KMS-11 (cell line): ENCODE measurements at regions not wholly inside any gene's neighbourhood (a gene's known extent, or its start where the extent isn't known, plus 50 kb on each side); places are given as distances from the start of the nearest gene placed in this dataset.

Experiments used
- H2AFZ ChIP-seq: fragments of 200-600 bp; sonication (generic); 2 replicates; pipeline ENCODE4 v1.6.1; 2016; ENCODE audit warnings: antibody characterized with exemption, mixed run types, low read depth
- H3K27ac ChIP-seq: fragments of 200-600 bp; sonication (generic); 2 replicates; pipeline ENCODE4 v1.6.1; 2016; ENCODE audit warnings: mild to moderate bottlenecking, mixed run types
- H3K27me3 ChIP-seq: fragments of 200-600 bp; sonication (generic); 2 replicates; pipeline ENCODE4 v1.6.1; 2017; ENCODE audit warnings: mild to moderate bottlenecking, low read depth, mixed run types, moderate library complexity; ENCODE audit not compliant: insufficient read depth
- H3K36me3 ChIP-seq: fragments of 200-600 bp; sonication (generic); 2 replicates; pipeline ENCODE4 v1.6.1; 2017; ENCODE audit warnings: mild to moderate bottlenecking, mixed run types; ENCODE audit not compliant: insufficient read depth
- H3K4me1 ChIP-seq: fragments of 200-600 bp; sonication (generic); 2 replicates; pipeline ENCODE4 v1.6.1; 2016; ENCODE audit warnings: mild to moderate bottlenecking, low read depth, mixed run types; ENCODE audit not compliant: poor library complexity, severe bottlenecking
- H3K4me2 ChIP-seq: fragments of 200-600 bp; sonication (generic); 2 replicates; pipeline ENCODE4 v1.7.0; 2016; ENCODE audit warnings: mild to moderate bottlenecking, mixed run types
- H3K4me3 ChIP-seq: fragments of 200-600 bp; sonication (generic); IDR thresholded peaks from 2 replicates; pipeline ENCODE4 v1.6.1; 2017; ENCODE audit warnings: low read depth, low read length, mixed read lengths; ENCODE audit not compliant: insufficient read depth
- H3K79me2 ChIP-seq: fragments of 200-600 bp; sonication (generic); 2 replicates; pipeline ENCODE4 v1.6.1; 2016; ENCODE audit warnings: low read depth, mixed run types; ENCODE audit not compliant: insufficient read depth
- H3K9ac ChIP-seq: fragments of 200-600 bp; sonication (generic); 2 replicates; pipeline ENCODE4 v1.6.1; 2016; ENCODE audit warnings: mild to moderate bottlenecking, mixed run types
- H4K20me1 ChIP-seq: fragments of 200-600 bp; sonication (generic); 2 replicates; pipeline ENCODE4 v1.6.1; 2016; ENCODE audit warnings: mild to moderate bottlenecking, mixed run types; ENCODE audit not compliant: insufficient read depth
- TF ChIP-seq, protein P1 (sequence below): fragments of 200-600 bp; sonication (generic); conservative IDR thresholded peaks from 2 replicates; pipeline ENCODE4 v1.6.1; 2017; ENCODE audit warnings: low read depth, mild to moderate bottlenecking, antibody characterized with exemption, low read length, moderate library complexity, mixed read lengths

DNA sequence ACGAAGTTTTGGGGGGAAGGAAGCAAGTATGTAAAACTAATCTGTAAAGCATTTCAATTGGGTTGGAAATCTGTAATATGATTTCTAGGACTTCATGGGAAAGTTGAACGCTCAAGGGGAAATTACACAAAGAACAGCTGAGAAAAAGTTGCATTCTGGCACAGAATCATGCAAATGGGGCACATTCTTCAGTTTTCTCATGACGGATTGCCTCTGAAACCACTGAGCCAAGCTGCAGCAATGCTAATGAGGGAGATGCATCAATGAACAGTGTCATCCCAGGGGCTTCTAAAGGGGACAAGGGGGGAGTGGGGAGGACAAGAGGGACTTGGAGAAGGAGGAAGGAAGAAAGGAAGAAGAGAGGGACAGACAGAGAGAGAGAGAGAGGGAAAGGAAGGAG, 291.4 kb upstream of the ATP11B start:
- H3K4me3 ChIP-seq, result no peak overlapping the region
- H3K4me2 ChIP-seq, result no peak overlapping the region
- no peaks in the 10 kb centered on the region for H3K4me1 ChIP-seq
- H2AFZ ChIP-seq, result no peak overlapping the region
- no peaks in the 10 kb centered on the region for H3K27me3 ChIP-seq
- no peak overlapping the region for H3K9ac ChIP-seq
- no peak overlapping the region for H3K27ac ChIP-seq
- no peaks in the 10 kb centered on the region for H3K36me3 ChIP-seq
- TF ChIP-seq, protein P1, sequence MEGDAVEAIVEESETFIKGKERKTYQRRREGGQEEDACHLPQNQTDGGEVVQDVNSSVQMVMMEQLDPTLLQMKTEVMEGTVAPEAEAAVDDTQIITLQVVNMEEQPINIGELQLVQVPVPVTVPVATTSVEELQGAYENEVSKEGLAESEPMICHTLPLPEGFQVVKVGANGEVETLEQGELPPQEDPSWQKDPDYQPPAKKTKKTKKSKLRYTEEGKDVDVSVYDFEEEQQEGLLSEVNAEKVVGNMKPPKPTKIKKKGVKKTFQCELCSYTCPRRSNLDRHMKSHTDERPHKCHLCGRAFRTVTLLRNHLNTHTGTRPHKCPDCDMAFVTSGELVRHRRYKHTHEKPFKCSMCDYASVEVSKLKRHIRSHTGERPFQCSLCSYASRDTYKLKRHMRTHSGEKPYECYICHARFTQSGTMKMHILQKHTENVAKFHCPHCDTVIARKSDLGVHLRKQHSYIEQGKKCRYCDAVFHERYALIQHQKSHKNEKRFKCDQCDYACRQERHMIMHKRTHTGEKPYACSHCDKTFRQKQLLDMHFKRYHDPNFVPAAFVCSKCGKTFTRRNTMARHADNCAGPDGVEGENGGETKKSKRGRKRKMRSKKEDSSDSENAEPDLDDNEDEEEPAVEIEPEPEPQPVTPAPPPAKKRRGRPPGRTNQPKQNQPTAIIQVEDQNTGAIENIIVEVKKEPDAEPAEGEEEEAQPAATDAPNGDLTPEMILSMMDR, result no peak
- H4K20me1 ChIP-seq, result no peaks in the 10 kb centered on the region
- H3K79me2 ChIP-seq, result no peaks in the 10 kb centered on the region

DNA sequence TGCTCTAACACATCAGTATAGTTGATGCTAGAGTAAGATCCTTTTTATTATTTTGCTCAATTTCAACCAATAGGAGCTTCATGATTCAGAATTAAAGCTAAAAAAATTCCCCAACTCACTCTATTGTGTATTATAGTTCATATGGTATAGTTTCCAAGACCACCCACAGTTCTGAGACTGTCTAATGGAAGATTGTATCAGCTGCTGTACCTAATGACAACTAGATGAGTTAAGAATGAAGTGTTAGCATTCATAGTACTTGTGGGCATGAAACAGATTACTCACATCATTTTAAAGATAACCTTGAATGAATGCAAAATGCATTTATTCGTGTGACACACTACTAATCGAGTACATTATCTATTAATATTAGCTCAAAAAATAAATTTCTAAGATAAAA, 289.9 kb upstream of the ATP11B start:
- no peak overlapping the region for H2AFZ ChIP-seq
- H3K27ac ChIP-seq, result no peak overlapping the region
- no peaks in the 10 kb centered on the region for H3K79me2 ChIP-seq
- no peak overlapping the region for H3K4me2 ChIP-seq
- TF ChIP-seq, protein P1, result no peak
- no peak overlapping the region for H3K4me3 ChIP-seq
- no peaks in the 10 kb centered on the region for H4K20me1 ChIP-seq
- H3K9ac ChIP-seq, result no peak overlapping the region
- H3K27me3 ChIP-seq, result no peaks in the 10 kb centered on the region
- H3K4me1 ChIP-seq, result no peaks in the 10 kb centered on the region
- no peaks in the 10 kb centered on the region for H3K36me3 ChIP-seq

DNA sequence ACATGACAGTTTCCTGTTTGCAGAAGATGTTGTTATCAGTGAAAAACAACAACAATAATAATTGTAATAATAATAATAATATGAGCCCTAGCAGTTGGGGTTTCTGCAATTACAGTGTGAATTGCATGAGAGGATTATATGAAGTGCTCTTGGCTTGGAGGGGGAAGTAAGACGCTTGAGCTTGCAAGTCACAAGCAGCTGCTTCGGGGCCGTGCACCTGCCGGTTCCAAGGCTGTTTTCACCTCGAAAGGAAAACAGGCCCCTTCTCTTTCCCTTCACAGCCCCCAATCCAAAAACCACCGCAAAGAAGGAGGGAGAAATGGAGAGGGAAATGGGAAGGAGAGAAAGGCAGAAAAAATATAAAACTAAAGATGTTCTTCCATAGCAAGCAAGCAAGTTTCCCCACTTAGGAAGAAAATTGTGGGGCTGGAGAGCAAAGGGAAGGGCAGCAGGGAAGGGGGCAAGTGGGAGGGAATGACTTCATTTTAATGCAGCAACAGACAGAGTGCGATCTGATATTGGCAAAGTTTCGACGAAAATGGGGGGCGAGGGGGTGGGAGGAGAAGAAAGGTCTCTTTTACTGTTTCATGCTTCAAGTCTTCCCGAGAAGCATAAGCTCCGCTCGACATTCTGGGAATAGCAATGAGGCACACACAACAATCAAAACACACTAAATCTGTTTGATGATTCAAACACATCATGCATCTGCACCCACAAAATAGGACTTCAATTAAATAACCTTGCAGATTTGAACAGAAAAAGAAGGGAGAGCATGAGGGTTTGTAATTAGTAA, 284.2 kb upstream of the ATP11B start:
- H3K4me2 ChIP-seq, result no peak overlapping the region
- H2AFZ ChIP-seq, result no peak overlapping the region
- H3K79me2 ChIP-seq, result no peaks in the 10 kb centered on the region
- TF ChIP-seq, protein P1, result no peak
- no peaks in the 10 kb centered on the region for H3K4me1 ChIP-seq
- no peak overlapping the region for H3K27ac ChIP-seq
- H3K36me3 ChIP-seq, result no peaks in the 10 kb centered on the region
- no peak overlapping the region for H3K9ac ChIP-seq
- H3K27me3 ChIP-seq, result no peaks in the 10 kb centered on the region
- no peak overlapping the region for H3K4me3 ChIP-seq
- H4K20me1 ChIP-seq, result no peaks in the 10 kb centered on the region

DNA sequence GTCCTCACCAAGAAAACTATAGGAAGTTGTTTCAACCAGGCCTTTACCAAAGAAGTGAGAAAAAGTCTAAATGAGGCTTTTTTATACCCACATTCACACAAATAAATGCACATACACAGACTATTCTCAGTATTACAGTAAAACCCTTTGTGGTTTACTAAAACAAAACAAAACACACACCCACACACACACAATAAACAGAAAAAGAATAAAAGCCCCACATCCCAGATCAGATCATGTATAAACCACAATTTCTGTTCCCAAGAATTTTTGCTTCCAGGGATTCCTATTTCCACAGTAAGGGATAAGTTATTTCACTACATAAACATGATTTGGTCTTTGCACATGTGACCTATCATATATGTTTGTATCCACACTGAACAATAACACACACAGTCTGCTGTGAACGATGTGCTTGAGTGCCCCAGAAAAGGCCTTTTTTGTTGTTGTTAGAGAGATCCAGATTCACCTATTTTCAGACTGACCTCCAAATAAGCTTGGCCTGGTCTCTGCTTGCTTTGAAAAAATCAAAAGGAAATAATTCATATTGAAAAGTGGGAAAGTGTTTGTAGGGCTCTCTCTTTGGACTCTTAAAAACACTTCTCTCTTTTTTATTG, 283.4 kb upstream of the ATP11B start:
- H2AFZ ChIP-seq, result no peak overlapping the region
- H3K9ac ChIP-seq, result no peak overlapping the region
- no peaks in the 10 kb centered on the region for H3K27me3 ChIP-seq
- no peak overlapping the region for H3K27ac ChIP-seq
- no peaks in the 10 kb centered on the region for H3K79me2 ChIP-seq
- no peaks in the 10 kb centered on the region for H4K20me1 ChIP-seq
- no peak overlapping the region for H3K4me2 ChIP-seq
- H3K4me1 ChIP-seq, result no peaks in the 10 kb centered on the region
- no peak overlapping the region for H3K4me3 ChIP-seq
- H3K36me3 ChIP-seq, result no peaks in the 10 kb centered on the region
- TF ChIP-seq, protein P1, result no peak
